ENCODE measurements at regions not wholly inside any gene's neighbourhood (a gene's known extent, or its start where the extent isn't known, plus 50 kb on each side); places are given as distances from the start of the nearest gene placed in this dataset.

- no peaks in the 10 kb centered on the region for H3K79me2 ChIP-seq (ENCODE audit: insufficient read depth)
- CTCF ChIA-PET = interaction anchor here (0.6 to 1.9 kb wide), 3 partner anchors 54 to 472 kb away, joined by 3 to 7 read pairs (median 4); partner anchors contain the start of gene KRR1
- WGBS (ENCODE audit: low lambda C conversion rate) = 87% methylated on average over 3 of the region's 3 CpGs
- H3K4me2 ChIP-seq = no peak overlapping the region
- no peaks in the 10 kb centered on the region for H3K36me3 ChIP-seq (replicated peaks in 1 of 2; ENCODE audit: control insufficient read depth in 1 of 2, insufficient read depth in 2 of 2, low read length in 1 of 2)
- no peaks in the 10 kb centered on the region for H3K9me3 ChIP-seq
- POLR2A ChIA-PET = no interaction called here
- TF ChIP-seq FOXM1 (IDR thresholded peaks at IDR 0.05; ENCODE audit: low read depth) (no peak), NFIC (IDR thresholded peaks at IDR 0.05; ENCODE audit: borderline replicate concordance) (no peak), YY1 (IDR thresholded peaks at IDR 0.05; ENCODE audit: low read depth) (no peak), TCF12 (IDR thresholded peaks at IDR 0.05) (no peak), RFX5 (IDR thresholded peaks at IDR 0.05; ENCODE audit: low read length) (no peak), MEF2A (IDR thresholded peaks at IDR 0.05; ENCODE audit: borderline replicate concordance, low read depth) (no peak), RAD21 (IDR thresholded peaks at IDR 0.05; ENCODE audit: low read length) (no peak), NRF1 (IDR thresholded peaks at IDR 0.05; ENCODE audit: low read depth, low read length) (no peak), FOXJ3 (CRISPR knock-in tag; IDR thresholded peaks at IDR 0.05) (no peak), PBX3 (IDR thresholded peaks at IDR 0.05) (no peak), GABPA (IDR thresholded peaks at IDR 0.05; ENCODE audit: low read depth) (no peak)
- TF ChIP-seq, protein P1, sequence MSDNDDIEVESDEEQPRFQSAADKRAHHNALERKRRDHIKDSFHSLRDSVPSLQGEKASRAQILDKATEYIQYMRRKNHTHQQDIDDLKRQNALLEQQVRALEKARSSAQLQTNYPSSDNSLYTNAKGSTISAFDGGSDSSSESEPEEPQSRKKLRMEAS (IDR thresholded peaks at IDR 0.05; ENCODE audit: low read depth) = no peak
- TF ChIP-seq, protein P2, sequence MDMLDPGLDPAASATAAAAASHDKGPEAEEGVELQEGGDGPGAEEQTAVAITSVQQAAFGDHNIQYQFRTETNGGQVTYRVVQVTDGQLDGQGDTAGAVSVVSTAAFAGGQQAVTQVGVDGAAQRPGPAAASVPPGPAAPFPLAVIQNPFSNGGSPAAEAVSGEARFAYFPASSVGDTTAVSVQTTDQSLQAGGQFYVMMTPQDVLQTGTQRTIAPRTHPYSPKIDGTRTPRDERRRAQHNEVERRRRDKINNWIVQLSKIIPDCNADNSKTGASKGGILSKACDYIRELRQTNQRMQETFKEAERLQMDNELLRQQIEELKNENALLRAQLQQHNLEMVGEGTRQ (IDR thresholded peaks at IDR 0.05; ENCODE audit: borderline replicate concordance, low read depth, low read length) = no peak
- H3K4me1 ChIP-seq (ENCODE audit: control insufficient read depth in 1 of 2, insufficient read depth in 2 of 2, low read depth in 1 of 2, low read length in 1 of 2) = peaks cover 0 to 2% of the 10 kb centered on the region in 2 experiments; a peak in 1 of 4 replicates
- H3K4me3 ChIP-seq (ENCODE audit: low read depth in 2 of 2, low read length in 1 of 2) = no peak overlapping the region
- no peaks in the 10 kb centered on the region for H3K9me2 ChIP-seq
- no peak overlapping the region for H3K27ac ChIP-seq (ENCODE audit: low read depth in 2 of 2, low read length in 1 of 2)
- no peaks in the 10 kb centered on the region for H4K20me1 ChIP-seq (ENCODE audit: insufficient read depth)
- H3K27me3 ChIP-seq (ENCODE audit: insufficient read depth) = no peaks in the 10 kb centered on the region
- no peaks in the 10 kb centered on the region for H3F3A ChIP-seq (replicated peaks; ENCODE audit: insufficient read depth)
- no peak overlapping the region for H2AFZ ChIP-seq (ENCODE audit: low read depth)
- no peak overlapping the region for H3K9ac ChIP-seq
- no peak for DNase-seq
Observed at GRCh38 chr12:75565795-75566194, 54.4 kb upstream of the KRR1 start.

- Histone ChIP-seq H4K20me1 (ENCODE audit: insufficient read depth) (no peaks in the 10 kb centered on the region), H3K9ac (no peak overlapping the region), H3K36me3 (replicated peaks in 1 of 2; ENCODE audit: control insufficient read depth in 1 of 2, insufficient read depth in 2 of 2, low read length in 1 of 2) (no peaks in the 10 kb centered on the region), H2AFZ (ENCODE audit: low read depth) (no peak overlapping the region), H3K27ac (ENCODE audit: low read depth in 2 of 2, low read length in 1 of 2) (peak overlapping the region in 1 of 2 experiments; percentile 22; a peak in 1 of 4 replicates), H3K27me3 (ENCODE audit: insufficient read depth) (no peaks in the 10 kb centered on the region), H3F3A (replicated peaks; ENCODE audit: insufficient read depth) (no peaks in the 10 kb centered on the region), H3K4me3 (ENCODE audit: low read depth in 2 of 2, low read length in 1 of 2) (no peak overlapping the region), H3K4me2 (no peak overlapping the region), H3K9me2 (no peaks in the 10 kb centered on the region), H3K9me3 (no peaks in the 10 kb centered on the region), H3K79me2 (ENCODE audit: insufficient read depth) (no peaks in the 10 kb centered on the region), H3K4me1 (ENCODE audit: control insufficient read depth in 1 of 2, insufficient read depth in 2 of 2, low read depth in 1 of 2, low read length in 1 of 2) (peaks cover 0 to 2% of the 10 kb centered on the region in 2 experiments; a peak in 1 of 4 replicates)
- no peak for DNase-seq
- POLR2A ChIA-PET = no interaction called here
- CTCF ChIA-PET = interaction anchor here (0.9 to 1.9 kb wide), 2 partner anchors 220 to 472 kb away, joined by 3 to 7 read pairs; no protein-coding TSS in a partner anchor
- TF ChIP-seq RXRA (IDR thresholded peaks at IDR 0.05; ENCODE audit: borderline replicate concordance, low read depth) = no peak
- 80% methylated on average over 4 of the region's 4 CpGs for WGBS (ENCODE audit: low lambda C conversion rate)
Observed at GRCh38 chr12:75564852-75565251, 53.4 kb upstream of the KRR1 start.
